GM21360 (cell line): ENCODE measurements at regions not wholly inside any gene's neighbourhood (a gene's known extent, or its start where the extent isn't known, plus 50 kb on each side); places are given as distances from the start of the nearest gene placed in this dataset.

ENCODE experiments used
- ATAC-seq: cut with Tn5 transposase; IDR thresholded peaks from one replicate; pipeline ENCODE4 v1.9.1; 2021; ENCODE audit warnings: mild to moderate bottlenecking, moderate library complexity; ENCODE audit not compliant: unreplicated experiment

GRCh38 chr9:108565651-108566378, 290.0 kb downstream of the ACTL7B start:
- ATAC-seq, result peak; percentile 75

- ATAC-seq, result no peak
Observed at GRCh38 chr9:108562176-108562575, 293.6 kb downstream of the ACTL7B start.

GRCh38 chr9:108559432-108559831, 296.4 kb downstream of the ACTL7B start:
- no peak for ATAC-seq

- no peak for ATAC-seq
Observed at GRCh38 chr9:108554831-108555230, 301.0 kb downstream of the ACTL7B start.

DNA sequence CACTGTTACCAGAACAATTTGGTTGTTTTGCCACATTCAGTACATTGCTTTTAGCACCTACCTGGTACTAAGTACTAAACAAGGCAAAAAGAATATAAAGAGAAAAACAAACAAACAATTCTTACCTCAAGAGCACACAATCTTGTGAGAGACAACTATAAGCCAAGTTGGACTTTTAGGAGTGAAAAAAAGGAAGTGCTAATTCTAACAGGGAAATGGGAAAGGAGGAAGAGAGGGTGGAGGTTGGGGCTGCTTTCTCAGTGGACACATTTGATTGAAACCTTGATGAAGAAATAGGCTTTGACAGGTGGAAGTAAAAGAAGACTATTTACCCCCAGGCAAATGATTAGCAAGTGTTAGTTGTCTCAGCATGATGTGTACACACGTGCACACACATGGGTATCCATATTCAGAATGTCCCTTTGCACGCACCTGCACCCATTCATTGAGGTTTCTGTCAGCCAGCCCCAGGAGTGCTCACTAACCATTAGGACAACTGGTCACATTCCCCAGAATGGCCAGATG, 302.6 kb downstream of the ACTL7B start:
- no peak for ATAC-seq

DNA sequence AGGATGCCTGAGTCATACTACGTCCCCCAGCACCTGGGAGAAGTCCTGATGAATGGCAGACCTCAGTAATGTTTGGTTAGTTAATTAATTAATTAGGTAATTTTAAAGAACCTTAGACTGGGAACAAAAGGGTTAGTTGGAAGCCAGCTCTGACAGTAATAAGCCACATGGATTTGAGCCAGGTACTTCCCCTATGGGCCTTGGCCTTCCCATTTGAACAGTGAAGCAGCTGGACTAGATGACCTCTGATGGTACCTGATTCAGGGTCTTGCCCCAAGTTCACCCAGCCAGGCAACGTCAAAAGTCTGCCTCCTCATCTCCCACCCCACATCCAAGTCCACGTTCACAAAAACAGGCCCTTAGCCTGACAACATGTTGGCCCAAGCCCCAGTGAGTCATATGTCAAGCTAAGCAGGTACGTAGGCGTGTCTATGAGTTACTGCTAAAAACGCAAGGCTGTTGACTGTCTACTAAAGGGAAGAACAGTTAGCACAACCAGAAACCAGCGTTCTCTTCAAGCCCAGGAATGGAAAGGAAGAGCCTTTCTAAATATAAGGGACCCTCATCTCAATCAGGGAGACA, 303.2 kb downstream of the ACTL7B start:
- no peak for ATAC-seq

GRCh38 chr9:108551030-108551841, 304.6 kb downstream of the ACTL7B start:
- ATAC-seq, result no peak

DNA sequence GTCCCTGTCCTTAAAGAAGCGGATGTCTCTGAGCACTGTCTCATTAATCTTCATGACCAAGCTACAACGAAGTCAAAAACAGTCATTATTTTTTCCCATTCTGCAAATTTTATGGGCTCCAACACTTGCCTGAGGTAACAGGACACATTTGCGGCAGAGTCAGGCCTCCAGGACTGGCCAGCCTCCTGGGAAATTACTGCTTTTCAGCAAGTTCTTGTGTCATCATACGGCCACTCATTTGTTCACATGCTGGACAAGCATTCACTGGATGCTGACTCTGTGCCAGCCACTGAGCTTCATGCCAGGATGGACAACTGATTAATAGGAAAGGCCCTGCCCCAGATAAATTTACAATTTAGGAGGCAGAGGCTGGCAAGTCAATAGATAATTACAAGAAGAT, 305.7 kb downstream of the ACTL7B start:
- ATAC-seq, result no peak

DNA sequence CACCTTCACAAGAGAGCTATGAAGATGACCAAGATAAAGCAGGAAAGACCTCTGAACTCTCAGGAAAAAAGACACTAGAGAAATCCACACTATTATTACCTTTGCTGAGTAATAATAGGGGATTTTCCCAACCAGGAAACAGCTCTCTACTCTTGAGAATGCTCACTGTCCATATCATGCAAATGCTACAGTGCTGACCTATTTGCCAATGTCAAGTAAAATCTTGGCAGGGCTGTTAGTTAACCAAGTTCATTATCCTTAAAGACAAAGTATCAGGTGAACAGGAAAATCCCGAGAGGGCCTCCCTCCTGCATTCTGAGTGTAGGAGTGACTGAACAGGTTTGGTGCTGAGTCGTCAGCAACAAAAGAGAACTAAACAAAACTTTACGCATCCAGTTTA, 306.6 kb downstream of the ACTL7B start:
- ATAC-seq, result no peak

GRCh38 chr9:108547411-108548135, 308.2 kb downstream of the ACTL7B start:
- ATAC-seq, result no peak

DNA sequence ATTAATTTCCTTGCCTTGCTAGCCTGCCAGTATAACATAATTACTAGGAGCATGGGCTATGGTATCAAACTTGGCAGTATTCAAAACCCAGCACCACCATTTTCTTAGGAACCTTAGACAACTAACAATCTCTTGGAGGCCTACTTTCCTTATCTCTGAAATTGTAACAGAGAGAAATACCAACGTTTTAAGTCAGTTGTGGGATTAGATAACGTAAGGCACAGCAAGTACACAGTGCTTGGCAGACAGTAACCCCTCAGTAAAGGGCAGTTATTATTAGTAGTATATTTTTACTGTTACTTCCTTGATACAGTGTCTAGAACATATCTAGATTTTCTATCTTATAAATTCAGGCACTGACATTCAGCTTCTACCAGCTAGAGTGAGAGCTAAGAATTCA, 309.6 kb downstream of the ACTL7B start:
- ATAC-seq, result no peak

GRCh38 chr9:108545436-108545835, 310.4 kb downstream of the ACTL7B start:
- ATAC-seq, result no peak

- ATAC-seq, result no peak
Observed at GRCh38 chr9:108544866-108545265, 310.9 kb downstream of the ACTL7B start.

GRCh38 chr9:108543251-108543778, 312.5 kb downstream of the ACTL7B start:
- no peak for ATAC-seq

GRCh38 chr9:108537756-108538155, 318.0 kb downstream of the ACTL7B start:
- no peak for ATAC-seq

- ATAC-seq, result no peak
Observed at GRCh38 chr9:108536836-108537601, 318.8 kb downstream of the ACTL7B start.

DNA sequence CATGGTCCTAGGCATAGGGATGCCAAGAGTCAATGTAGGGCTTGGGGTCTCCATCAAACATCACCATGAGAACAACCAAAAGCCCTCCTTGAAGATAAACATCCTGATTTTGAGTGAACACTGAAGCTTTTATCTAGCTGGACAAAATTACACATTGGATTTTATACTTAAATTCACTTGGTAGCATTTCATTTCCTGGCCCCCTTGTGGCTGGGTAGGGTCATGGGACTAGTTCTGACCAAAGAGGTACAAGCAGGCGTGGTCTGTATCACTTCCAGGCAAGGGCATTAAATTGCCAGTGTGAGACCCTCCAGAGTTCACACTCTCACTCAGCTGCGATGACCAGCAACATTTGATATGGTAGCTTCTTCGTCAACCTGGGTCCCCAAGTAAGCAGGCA, 320.3 kb downstream of the ACTL7B start:
- no peak for ATAC-seq

GRCh38 chr9:108534741-108535140, 321.0 kb downstream of the ACTL7B start:
- ATAC-seq, result no peak

- no peak for ATAC-seq
Observed at GRCh38 chr9:108530141-108530540, 325.6 kb downstream of the ACTL7B start.

DNA sequence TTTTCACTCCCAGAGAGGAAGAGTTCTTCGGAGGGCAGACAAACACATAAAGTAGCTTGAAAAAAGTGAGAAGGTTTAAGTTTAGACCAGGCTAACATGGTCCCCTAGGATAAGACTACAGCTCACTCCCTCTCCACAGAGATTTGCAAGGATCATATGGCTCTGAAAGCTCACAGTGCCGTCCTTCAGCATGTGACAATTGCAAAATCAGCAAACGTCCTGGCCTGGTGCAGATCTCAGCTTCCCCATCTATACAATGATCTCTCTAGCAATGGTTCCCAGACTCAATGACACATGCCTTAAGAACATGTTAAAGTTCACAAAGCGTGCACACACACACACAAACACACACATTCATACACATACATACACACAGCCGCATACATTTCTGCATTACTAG, 327.6 kb downstream of the ACTL7B start:
- ATAC-seq, result no peak
